Tibial nerve (tissue), 4 donors: ENCODE measurements at regions not wholly inside any gene's neighbourhood (a gene's known extent, or its start where the extent isn't known, plus 50 kb on each side); places are given as distances from the start of the nearest gene placed in this dataset.

Source experiments
- DNase-seq, 2 donors: peaks; one replicate each; pipeline ENCODE4 v3.0.0-alpha.2; 2019; ENCODE audit warnings: low spot score in 2 of 2
- H3K27ac ChIP-seq, 4 donors: fragments of 200-600 bp; sonication (generic) in 3 of 4; one replicate each; pipeline ENCODE4 v1.5.1; 2017 to 2019; ENCODE audit warnings: mild to moderate bottlenecking in 1 of 4
- H3K27me3 ChIP-seq, 2 donors: fragments of 200-600 bp; sonication (generic) in 1 of 2; one replicate each; pipeline versions ENCODE4 v1.5.1 to v1.6.0; 2017 to 2019
- H3K36me3 ChIP-seq, 3 donors: fragments of 200-600 bp; sonication (generic); one replicate each; pipeline ENCODE4 v1.5.1; 2018 to 2019
- H3K4me1 ChIP-seq, 4 donors: fragments of 200-600 bp; sonication (generic) in 3 of 4; one replicate each; pipeline ENCODE4 v1.5.1; 2017 to 2019
- H3K4me3 ChIP-seq, 4 donors: fragments of 200-600 bp; sonication (generic) in 3 of 4; one replicate each; pipeline ENCODE4 v1.5.1; 2017 to 2019; ENCODE audit warnings: mild to moderate bottlenecking in 1 of 4, moderate library complexity in 1 of 4
- H3K9me3 ChIP-seq, 4 donors: fragments of 200-600 bp; sonication (generic) in 3 of 4; one replicate each; pipeline ENCODE4 v1.5.1; 2017 to 2019
- EP300 ChIP-seq, 2 donors: sonication (generic); formaldehyde crosslinking; IDR thresholded peaks; one replicate each; pipeline ENCODE4 v1.6.1; 2017; ENCODE audit warnings: antibody characterized with exemption in 2 of 2, mild to moderate bottlenecking in 1 of 2
- POLR2A ChIP-seq, 2 donors: fragments of 450-650 bp; IDR thresholded peaks; one replicate each; pipeline ENCODE4 v1.6.1; 2017; ENCODE audit warnings: antibody characterized with exemption in 2 of 2, mild to moderate bottlenecking in 2 of 2, moderate library complexity in 2 of 2
- WGBS, 2 donors: methylation state at CpG; one replicate each; pipeline ENCODE4 v1.1.5; 2018; 5-methylcytosine and 5-hydroxymethylcytosine counted together
- TF ChIP-seq, protein P1 (sequence below), 5 experiments: fragments of 200-600 bp in 3 of 5; fragments of 450-650 bp in 2 of 5; sonication (generic) in 3 of 5; IDR thresholded peaks; one replicate each; pipeline ENCODE4 v1.5.1; 2016 to 2019; ENCODE audit warnings: antibody characterized with exemption in 5 of 5, mild to moderate bottlenecking in 3 of 5, moderate library complexity in 2 of 5

- H3K27ac ChIP-seq = no peak overlapping the region
- DNase-seq = no peak
- peaks cover 0 to under 1% (median 0%) of the 10 kb centered on the region in 4 donors for H3K9me3 ChIP-seq
- WGBS, 2 donors = 45 to 52% methylated on average over 3 of the region's 3 CpGs
- H3K4me1 ChIP-seq = no peaks in the 10 kb centered on the region
- no peak overlapping the region for H3K4me3 ChIP-seq
- H3K36me3 ChIP-seq = no peaks in the 10 kb centered on the region
- no peak for TF ChIP-seq POLR2A (IDR thresholded peaks at IDR 0.05)
- H3K27me3 ChIP-seq = no peaks in the 10 kb centered on the region
Measured at GRCh38 chr5:155303120-155303519, 289.6 kb downstream of the KIF4B start.

DNA sequence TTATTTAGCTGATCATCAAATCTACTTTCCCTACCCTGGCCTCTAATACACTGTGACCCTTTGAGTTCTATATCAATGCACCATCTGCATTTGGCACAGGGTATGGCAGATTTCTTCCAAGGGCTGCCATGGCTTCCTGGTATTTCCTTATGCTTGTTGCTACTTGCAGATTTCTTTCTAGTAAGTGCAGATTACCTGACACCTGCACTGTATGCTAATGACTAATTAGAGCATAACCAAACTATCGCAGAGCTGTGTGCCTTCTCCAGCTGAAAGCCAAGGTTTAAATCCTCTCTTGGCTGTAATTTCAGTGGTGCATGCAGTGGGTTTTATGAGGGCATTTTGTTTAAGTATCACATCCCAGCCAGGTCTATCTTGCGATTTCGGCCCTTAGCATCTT lies 293.7 kb downstream of the KIF4B start:
- DNase-seq = no peak
- 77 to 89% methylated on average over 3 of the region's 3 CpGs for WGBS, 2 donors
- no peak overlapping the region for H3K4me3 ChIP-seq

GRCh38 chr5:155308289-155308688 lies 294.7 kb downstream of the KIF4B start:
- Histone ChIP-seq H3K4me3 (no peak overlapping the region), H3K4me1 (no peaks in the 10 kb centered on the region), H3K27ac (no peak overlapping the region), H3K27me3 (no peaks in the 10 kb centered on the region), H3K9me3 (no peaks in the 10 kb centered on the region), H3K36me3 (no peaks in the 10 kb centered on the region)
- no peak for DNase-seq
- TF ChIP-seq EP300 (IDR thresholded peaks at IDR 0.05) = no peak
- TF ChIP-seq, protein P1, sequence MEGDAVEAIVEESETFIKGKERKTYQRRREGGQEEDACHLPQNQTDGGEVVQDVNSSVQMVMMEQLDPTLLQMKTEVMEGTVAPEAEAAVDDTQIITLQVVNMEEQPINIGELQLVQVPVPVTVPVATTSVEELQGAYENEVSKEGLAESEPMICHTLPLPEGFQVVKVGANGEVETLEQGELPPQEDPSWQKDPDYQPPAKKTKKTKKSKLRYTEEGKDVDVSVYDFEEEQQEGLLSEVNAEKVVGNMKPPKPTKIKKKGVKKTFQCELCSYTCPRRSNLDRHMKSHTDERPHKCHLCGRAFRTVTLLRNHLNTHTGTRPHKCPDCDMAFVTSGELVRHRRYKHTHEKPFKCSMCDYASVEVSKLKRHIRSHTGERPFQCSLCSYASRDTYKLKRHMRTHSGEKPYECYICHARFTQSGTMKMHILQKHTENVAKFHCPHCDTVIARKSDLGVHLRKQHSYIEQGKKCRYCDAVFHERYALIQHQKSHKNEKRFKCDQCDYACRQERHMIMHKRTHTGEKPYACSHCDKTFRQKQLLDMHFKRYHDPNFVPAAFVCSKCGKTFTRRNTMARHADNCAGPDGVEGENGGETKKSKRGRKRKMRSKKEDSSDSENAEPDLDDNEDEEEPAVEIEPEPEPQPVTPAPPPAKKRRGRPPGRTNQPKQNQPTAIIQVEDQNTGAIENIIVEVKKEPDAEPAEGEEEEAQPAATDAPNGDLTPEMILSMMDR (IDR thresholded peaks at IDR 0.05) = no peak
- TF ChIP-seq POLR2A (IDR thresholded peaks at IDR 0.05) = no peak

More for the DNA sequence above, 293.7 kb downstream of the KIF4B start:
- Histone ChIP-seq H3K9me3 (no peaks in the 10 kb centered on the region), H3K4me1 (no peaks in the 10 kb centered on the region), H3K27ac (no peak overlapping the region), H3K27me3 (no peaks in the 10 kb centered on the region), H3K36me3 (no peaks in the 10 kb centered on the region)
- TF ChIP-seq, protein P1 (IDR thresholded peaks at IDR 0.05) = no peak
- no peak for TF ChIP-seq EP300 (IDR thresholded peaks at IDR 0.05)
- no peak for TF ChIP-seq POLR2A (IDR thresholded peaks at IDR 0.05)

- Histone ChIP-seq H3K4me1 (no peaks in the 10 kb centered on the region), H3K4me3 (no peak overlapping the region), H3K36me3 (no peaks in the 10 kb centered on the region), H3K27me3 (no peaks in the 10 kb centered on the region), H3K27ac (no peak overlapping the region), H3K9me3 (no peaks in the 10 kb centered on the region)
- TF ChIP-seq, protein P1 (IDR thresholded peaks at IDR 0.05) = no peak
- no peak for TF ChIP-seq POLR2A (IDR thresholded peaks at IDR 0.05)
- no peak for TF ChIP-seq EP300 (IDR thresholded peaks at IDR 0.05)
- DNase-seq = no peak
- 69 to 74% methylated on average over 4 of the region's 4 CpGs for WGBS, 2 donors
Measured at GRCh38 chr5:155309021-155309746, 295.6 kb downstream of the KIF4B start.

- H3K27me3 ChIP-seq = no peaks in the 10 kb centered on the region
- H3K4me3 ChIP-seq = no peak overlapping the region
- 74 to 76% methylated on average over 1 of the region's 1 CpG for WGBS, 2 donors
- TF ChIP-seq, protein P1 (IDR thresholded peaks at IDR 0.05) = no peak
- TF ChIP-seq EP300 (IDR thresholded peaks at IDR 0.05) = no peak
- no peak for TF ChIP-seq POLR2A (IDR thresholded peaks at IDR 0.05)
- H3K4me1 ChIP-seq = no peaks in the 10 kb centered on the region
- DNase-seq = no peak
- H3K36me3 ChIP-seq = no peaks in the 10 kb centered on the region
- H3K27ac ChIP-seq = no peak overlapping the region
- no peaks in the 10 kb centered on the region for H3K9me3 ChIP-seq
Measured at GRCh38 chr5:155311721-155312120, 298.2 kb downstream of the KIF4B start.
